HepG2 (cell line): ENCODE measurements at regions not wholly inside any gene's neighbourhood (a gene's known extent, or its start where the extent isn't known, plus 50 kb on each side); places are given as distances from the start of the nearest gene placed in this dataset.

Source experiments
- CBX5 ChIP-seq: sonication (generic); formaldehyde crosslinking; IDR thresholded peaks from 2 replicates; pipeline ENCODE4 v1.4.0; 2020; ENCODE audit warnings: missing genetic modification reagents, borderline replicate concordance
- HOXA3 ChIP-seq: sonication (generic); formaldehyde crosslinking; IDR thresholded peaks from 2 replicates; pipeline ENCODE4 v1.5.0; 2020; ENCODE audit warnings: missing genetic modification reagents
- NR2F6 ChIP-seq, 2 experiments: IDR thresholded peaks; 2 replicates each; pipeline ENCODE4 v1.6.1; 2016; ENCODE audit warnings: antibody characterized with exemption in 1 of 2, mild to moderate bottlenecking in 1 of 2
- RXRB ChIP-seq: IDR thresholded peaks from 2 replicates; pipeline ENCODE4 v1.6.1; 2016; ENCODE audit warnings: borderline replicate concordance, missing genetic modification reagents, missing compliant biosample characterization
- SAP130 ChIP-seq: IDR thresholded peaks from 2 replicates; pipeline ENCODE4 v1.6.1; 2016; ENCODE audit warnings: low read depth
- SMAD9 ChIP-seq: sonication (generic); formaldehyde crosslinking; IDR thresholded peaks from 2 replicates; pipeline ENCODE4 v1.5.1; 2020; ENCODE audit warnings: mild to moderate bottlenecking, missing genetic modification reagents
- ZNF724P ChIP-seq: sonication (generic); formaldehyde crosslinking; IDR thresholded peaks from 2 replicates; pipeline ENCODE4 v1.8.0; 2022; ENCODE audit warnings: missing genetic modification reagents, borderline replicate concordance
- ZNF777 ChIP-seq: sonication (generic); formaldehyde crosslinking; IDR thresholded peaks from 2 replicates; pipeline ENCODE4 v1.4.0; 2020; ENCODE audit warnings: missing genetic modification reagents
- TF ChIP-seq, protein P1 (sequence below): sonication (generic); formaldehyde crosslinking; IDR thresholded peaks from 2 replicates; pipeline ENCODE4 v1.5.0; 2020; ENCODE audit warnings: mild to moderate bottlenecking, missing genetic modification reagents, moderate library complexity
- TF ChIP-seq, protein P2 (sequence below): sonication (generic); formaldehyde crosslinking; IDR thresholded peaks from 2 replicates; pipeline ENCODE4 v1.4.0; 2020; ENCODE audit warnings: missing genetic modification reagents

DNA sequence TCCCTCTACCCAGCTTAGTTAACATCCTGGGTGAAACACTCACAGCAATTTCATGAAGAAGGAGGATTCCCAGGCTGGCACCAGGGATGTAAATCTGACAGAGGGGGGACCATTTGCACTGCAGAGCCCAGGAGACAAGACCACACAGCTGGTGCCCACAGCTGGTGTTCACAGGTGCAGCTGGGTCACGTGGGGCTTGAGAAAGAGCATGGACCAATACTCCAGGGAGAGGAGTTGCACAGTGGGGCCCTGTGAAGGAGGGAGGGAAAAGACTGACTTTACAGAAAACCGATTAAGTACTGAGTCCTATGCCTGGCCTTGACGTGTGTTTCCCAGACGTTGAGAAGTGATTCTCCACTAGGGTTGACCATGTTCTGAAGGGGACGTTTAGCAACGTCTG lies 1316.7 kb upstream of the TMEM132C start (continued):
- no peak for TF ChIP-seq RXRB (CRISPR knock-in tag)
- no peak for TF ChIP-seq SMAD9
- TF ChIP-seq, protein P1, sequence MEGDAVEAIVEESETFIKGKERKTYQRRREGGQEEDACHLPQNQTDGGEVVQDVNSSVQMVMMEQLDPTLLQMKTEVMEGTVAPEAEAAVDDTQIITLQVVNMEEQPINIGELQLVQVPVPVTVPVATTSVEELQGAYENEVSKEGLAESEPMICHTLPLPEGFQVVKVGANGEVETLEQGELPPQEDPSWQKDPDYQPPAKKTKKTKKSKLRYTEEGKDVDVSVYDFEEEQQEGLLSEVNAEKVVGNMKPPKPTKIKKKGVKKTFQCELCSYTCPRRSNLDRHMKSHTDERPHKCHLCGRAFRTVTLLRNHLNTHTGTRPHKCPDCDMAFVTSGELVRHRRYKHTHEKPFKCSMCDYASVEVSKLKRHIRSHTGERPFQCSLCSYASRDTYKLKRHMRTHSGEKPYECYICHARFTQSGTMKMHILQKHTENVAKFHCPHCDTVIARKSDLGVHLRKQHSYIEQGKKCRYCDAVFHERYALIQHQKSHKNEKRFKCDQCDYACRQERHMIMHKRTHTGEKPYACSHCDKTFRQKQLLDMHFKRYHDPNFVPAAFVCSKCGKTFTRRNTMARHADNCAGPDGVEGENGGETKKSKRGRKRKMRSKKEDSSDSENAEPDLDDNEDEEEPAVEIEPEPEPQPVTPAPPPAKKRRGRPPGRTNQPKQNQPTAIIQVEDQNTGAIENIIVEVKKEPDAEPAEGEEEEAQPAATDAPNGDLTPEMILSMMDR (CRISPR knock-in tag), result no peak
- TF ChIP-seq, protein P2, sequence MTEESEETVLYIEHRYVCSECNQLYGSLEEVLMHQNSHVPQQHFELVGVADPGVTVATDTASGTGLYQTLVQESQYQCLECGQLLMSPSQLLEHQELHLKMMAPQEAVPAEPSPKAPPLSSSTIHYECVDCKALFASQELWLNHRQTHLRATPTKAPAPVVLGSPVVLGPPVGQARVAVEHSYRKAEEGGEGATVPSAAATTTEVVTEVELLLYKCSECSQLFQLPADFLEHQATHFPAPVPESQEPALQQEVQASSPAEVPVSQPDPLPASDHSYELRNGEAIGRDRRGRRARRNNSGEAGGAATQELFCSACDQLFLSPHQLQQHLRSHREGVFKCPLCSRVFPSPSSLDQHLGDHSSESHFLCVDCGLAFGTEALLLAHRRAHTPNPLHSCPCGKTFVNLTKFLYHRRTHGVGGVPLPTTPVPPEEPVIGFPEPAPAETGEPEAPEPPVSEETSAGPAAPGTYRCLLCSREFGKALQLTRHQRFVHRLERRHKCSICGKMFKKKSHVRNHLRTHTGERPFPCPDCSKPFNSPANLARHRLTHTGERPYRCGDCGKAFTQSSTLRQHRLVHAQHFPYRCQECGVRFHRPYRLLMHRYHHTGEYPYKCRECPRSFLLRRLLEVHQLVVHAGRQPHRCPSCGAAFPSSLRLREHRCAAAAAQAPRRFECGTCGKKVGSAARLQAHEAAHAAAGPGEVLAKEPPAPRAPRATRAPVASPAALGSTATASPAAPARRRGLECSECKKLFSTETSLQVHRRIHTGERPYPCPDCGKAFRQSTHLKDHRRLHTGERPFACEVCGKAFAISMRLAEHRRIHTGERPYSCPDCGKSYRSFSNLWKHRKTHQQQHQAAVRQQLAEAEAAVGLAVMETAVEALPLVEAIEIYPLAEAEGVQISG (CRISPR knock-in tag), result no peak
- TF ChIP-seq CBX5 (CRISPR knock-in tag), result no peak
- no peak for TF ChIP-seq SAP130 (CRISPR knock-in tag)
- TF ChIP-seq ZNF777 (CRISPR knock-in tag), result no peak
- TF ChIP-seq ZNF724P (CRISPR knock-in tag), result no peak
- TF ChIP-seq HOXA3 (CRISPR knock-in tag), result no peak
- TF ChIP-seq NR2F6 (IDR thresholded peaks at IDR 0.05), result no peak
- no peak for TF ChIP-seq NR2F6 (CRISPR knock-in tag; IDR thresholded peaks at IDR 0.05)
